ENCODE measurements at regions not wholly inside any gene's neighbourhood (a gene's known extent, or its start where the extent isn't known, plus 50 kb on each side); places are given as distances from the start of the nearest gene placed in this dataset.
"Not testable (repeated sequence)": the region's sequence is repeated elsewhere in the genome, so short reads cannot be mapped to it uniquely, and the experiment has no call there.

GRCh38 chr15:89031637-89032285 lies 56.5 kb upstream of the ABHD2 start:
- not testable (repeated sequence) for DNase-seq

DNA sequence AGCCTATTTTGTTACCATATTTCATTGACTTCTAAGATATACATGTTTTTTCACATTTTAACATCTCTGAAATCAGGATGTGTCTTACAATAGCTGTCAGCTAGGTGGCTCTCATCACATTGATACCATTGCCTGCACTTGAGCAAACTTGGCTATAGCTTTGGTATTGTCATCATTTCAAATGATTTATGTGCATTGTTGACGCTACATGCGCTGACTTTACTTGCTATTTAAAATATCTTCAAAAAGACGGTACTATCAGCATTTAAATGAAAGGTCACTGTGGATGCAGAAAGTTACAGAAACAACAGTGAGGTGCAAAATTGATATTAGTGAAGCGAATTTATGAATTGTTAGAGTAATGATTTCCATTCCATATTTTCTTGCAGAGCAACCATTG lies 54.0 kb upstream of the ABHD2 start:
- DNase-seq: peak in 1 of 2 donors; percentile 22

GRCh38 chr15:89035150-89035549 lies 53.1 kb upstream of the ABHD2 start:
- DNase-seq: no peak

DNA sequence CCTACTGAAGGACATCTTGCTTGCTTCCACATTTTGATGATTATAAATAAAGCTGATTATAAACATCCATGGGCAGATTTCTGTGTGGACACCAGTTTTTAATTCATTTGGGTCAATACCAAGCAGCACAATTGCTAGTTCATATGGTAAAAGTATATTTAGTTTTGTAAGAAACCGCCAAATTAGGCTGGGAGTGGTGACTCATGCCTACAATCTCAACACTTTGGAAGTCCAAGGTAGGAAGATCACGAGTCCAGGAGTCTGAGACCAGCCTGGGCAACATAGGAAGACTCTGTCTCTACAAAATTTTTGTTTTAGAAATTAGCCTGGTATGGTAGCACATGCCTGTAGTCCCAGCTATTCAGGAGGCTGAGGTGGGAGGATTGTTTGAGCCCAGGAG lies 52.6 kb upstream of the ABHD2 start:
- no peak for DNase-seq

DNA sequence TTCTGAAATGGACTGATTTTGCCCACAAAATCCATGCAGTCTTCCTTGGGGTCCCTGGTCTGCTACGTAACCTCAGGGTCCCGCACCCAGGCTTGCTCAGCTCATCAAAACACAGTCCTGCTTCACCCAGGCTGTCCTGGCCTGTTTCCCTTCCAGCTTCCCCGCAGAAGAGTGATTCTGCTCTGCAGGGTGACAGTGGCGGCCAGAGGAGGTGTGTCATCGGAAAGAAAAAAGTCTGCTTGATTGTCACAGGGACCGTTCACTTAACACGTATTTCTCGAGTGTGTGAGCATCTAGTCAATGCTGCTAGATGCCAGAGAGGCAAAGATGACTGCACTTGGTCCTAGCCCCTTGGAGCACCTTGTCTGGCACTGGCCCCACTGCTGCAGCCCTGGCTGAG lies 50.1 kb upstream of the ABHD2 start:
- DNase-seq: no peak

Data from CD4-positive, alpha-beta T cell treated with Interleukin-1 beta for 1 hour (primary cell).